IMR-90 (cell line): ENCODE measurements at regions not wholly inside any gene's neighbourhood (a gene's known extent, or its start where the extent isn't known, plus 50 kb on each side); places are given as distances from the start of the nearest gene placed in this dataset.

Source experiments
- ATAC-seq: fragments of 200-7000 bp; cut with Tn5 transposase; 2 replicates; pipeline ENCODE4 v1.9.1; 2020; ENCODE audit warnings: low read depth, mild to moderate bottlenecking, moderate library complexity
- BruUV-seq: library from RNA; stranded (reverse); fragments of 400-500 nt; replicated peaks from 2 replicates; lab custom pipeline; 2021; lab: Mats Ljungman, UMichigan
- CTCF ChIA-PET: fragments of 300-600 bp; formaldehyde crosslinking; extraction: SDS; loops from one replicate; lab custom pipeline; 2021; ENCODE audit warnings: antibody characterized with exemption; lab: Yijun Ruan, JAX
- POLR2A ChIA-PET: fragments of 300-600 bp; sonication (Branson Sonifier 250); formaldehyde crosslinking; loops from one replicate; lab custom pipeline; 2022; ENCODE audit warnings: antibody characterized with exemption; ENCODE audit not compliant: unreplicated experiment; lab: Charles Lee
- DNase-seq: peaks from one replicate; pipeline ENCODE4 v3.0.0; 2013
- H2AFZ ChIP-seq: replicated peaks from 2 replicates; pipeline ENCODE3; 2013; ENCODE audit warnings: low read length, mild to moderate bottlenecking; ENCODE audit not compliant: poor library complexity
- H2AK5ac ChIP-seq: 2 replicates; pipeline ENCODE4 v1.6.1; 2013; ENCODE audit warnings: low read depth, low read length, inconsistent platforms
- H2AK9ac ChIP-seq: replicated peaks from 2 replicates; pipeline ENCODE3; 2013; ENCODE audit warnings: mild to moderate bottlenecking, low read depth, low read length, moderate library complexity; ENCODE audit not compliant: poor library complexity
- H2BK120ac ChIP-seq: 2 replicates; pipeline ENCODE4 v1.6.1; 2013; ENCODE audit warnings: low read depth, low read length, inconsistent platforms
- H2BK15ac ChIP-seq: 3 replicates; pipeline ENCODE4 v1.6.1; 2013; ENCODE audit warnings: low read depth, low read length, inconsistent platforms
- H2BK20ac ChIP-seq: 2 replicates; pipeline ENCODE4 v1.6.1; 2013; ENCODE audit warnings: low read depth, mild to moderate bottlenecking, inconsistent platforms, low read length, moderate library complexity
- H2BK5ac ChIP-seq: 2 replicates; pipeline ENCODE4 v1.6.1; 2013; ENCODE audit warnings: mild to moderate bottlenecking, low read depth, low read length, inconsistent platforms; ENCODE audit not compliant: poor library complexity, severe bottlenecking
- H3K14ac ChIP-seq: replicated peaks from 2 replicates; pipeline ENCODE4 v1.6.1; 2013; ENCODE audit warnings: low read depth, low read length, inconsistent platforms
- H3K18ac ChIP-seq: 2 replicates; pipeline ENCODE4 v1.6.1; 2013; ENCODE audit warnings: low read depth, low read length, control low read depth
- H3K23ac ChIP-seq: 2 replicates; pipeline ENCODE4 v1.6.1; 2013; ENCODE audit warnings: low read depth, low read length, inconsistent platforms
- H3K27ac ChIP-seq: 2 replicates; pipeline ENCODE4 v1.5.1; 2013; ENCODE audit warnings: mild to moderate bottlenecking, control low read depth, low read length; ENCODE audit not compliant: insufficient read depth
- H3K27me3 ChIP-seq: 2 replicates; pipeline ENCODE4 v1.6.1; 2013; ENCODE audit warnings: low read length; ENCODE audit not compliant: control insufficient read depth, insufficient read depth
- H3K36me3 ChIP-seq: 2 replicates; pipeline ENCODE4 v1.6.1; 2013; ENCODE audit warnings: low read length, mixed read lengths; ENCODE audit not compliant: control insufficient read depth, insufficient read depth
- H3K4ac ChIP-seq: 2 replicates; pipeline ENCODE4 v1.6.1; 2013; ENCODE audit warnings: low read depth, low read length, inconsistent platforms
- H3K4me1 ChIP-seq: 2 replicates; pipeline ENCODE4 v1.6.1; 2013; ENCODE audit warnings: low read length, mixed read lengths; ENCODE audit not compliant: control insufficient read depth, insufficient read depth
- H3K4me2 ChIP-seq: 2 replicates; pipeline ENCODE4 v1.6.1; 2013; ENCODE audit warnings: low read depth, mild to moderate bottlenecking, control low read depth, low read length, moderate library complexity
- H3K4me3 ChIP-seq: 2 replicates; pipeline ENCODE4 v1.5.1; 2013; ENCODE audit warnings: low read depth, mild to moderate bottlenecking, control low read depth, low read length, moderate library complexity; ENCODE audit not compliant: insufficient read depth
- H3K56ac ChIP-seq: 2 replicates; pipeline ENCODE4 v1.6.1; 2013; ENCODE audit warnings: low read length, inconsistent platforms; ENCODE audit not compliant: insufficient read depth; ENCODE audit errors: extremely low read depth
- H3K79me1 ChIP-seq, 2 experiments: 2 replicates each; pipeline ENCODE4 v1.6.1; 2013; ENCODE audit warnings: low read length in 2 of 2, inconsistent platforms in 1 of 2, low read depth in 1 of 2
- H3K9ac ChIP-seq: 2 replicates; pipeline ENCODE4 v1.6.1; 2013; ENCODE audit warnings: low read depth, low read length, control low read depth
- H3K9me1 ChIP-seq: 2 replicates; pipeline ENCODE4 v1.6.1; 2013; ENCODE audit warnings: low read length, inconsistent platforms; ENCODE audit not compliant: insufficient read depth
- H3K9me3 ChIP-seq: 2 replicates; pipeline ENCODE4 v1.6.1; 2013; ENCODE audit warnings: low read length; ENCODE audit not compliant: control insufficient read depth, insufficient read depth
- H4K20me1 ChIP-seq: 2 replicates; pipeline ENCODE4 v1.6.1; 2013; ENCODE audit warnings: low read length, inconsistent platforms; ENCODE audit not compliant: insufficient read depth
- H4K5ac ChIP-seq: 2 replicates; pipeline ENCODE4 v1.6.1; 2013; ENCODE audit warnings: mild to moderate bottlenecking, low read depth, low read length, control low read depth
- H4K8ac ChIP-seq, 2 experiments: 2 replicates each; pipeline ENCODE4 v1.6.1; 2013; ENCODE audit warnings: low read depth in 2 of 2, low read length in 2 of 2, control low read depth in 1 of 2, inconsistent platforms in 1 of 2
- H4K91ac ChIP-seq: 2 replicates; pipeline ENCODE4 v1.6.1; 2013; ENCODE audit warnings: low read depth, low read length, inconsistent platforms; ENCODE audit not compliant: insufficient read depth
- BHLHE40 ChIP-seq: fragments of 150-350 bp; IDR thresholded peaks from 2 replicates; pipeline ENCODE4 v1.6.1; 2016; ENCODE audit warnings: mild to moderate bottlenecking, low read depth, low read length
- CHD1 ChIP-seq: IDR thresholded peaks from 2 replicates; pipeline ENCODE4 v1.6.1; 2012; ENCODE audit warnings: low read depth, low read length, improper control_type of control experiment
- ELK1 ChIP-seq: fragments of 150-350 bp; IDR thresholded peaks from 2 replicates; pipeline ENCODE4 v1.6.1; 2016; ENCODE audit warnings: low read depth, mild to moderate bottlenecking, low read length, moderate library complexity, borderline replicate concordance
- MAFK ChIP-seq: IDR thresholded peaks from 2 replicates; pipeline ENCODE4 v1.6.1; 2012; ENCODE audit warnings: low read depth, low read length, improper control_type of control experiment
- MAZ ChIP-seq: IDR thresholded peaks from 2 replicates; pipeline ENCODE4 v1.6.1; 2012; ENCODE audit warnings: low read depth, mild to moderate bottlenecking, low read length, improper control_type of control experiment, moderate library complexity, borderline replicate concordance
- NFE2L2 ChIP-seq: fragments of 150-350 bp; IDR thresholded peaks from 2 replicates; pipeline ENCODE4 v1.6.1; 2016; ENCODE audit warnings: low read depth, mild to moderate bottlenecking, low read length
- POLR2A ChIP-seq: IDR thresholded peaks from 2 replicates; pipeline ENCODE4 v1.6.1; 2012; ENCODE audit warnings: mild to moderate bottlenecking, low read depth, low read length
- RAD21 ChIP-seq: IDR thresholded peaks from 2 replicates; pipeline ENCODE4 v1.6.1; 2012; ENCODE audit warnings: low read length, improper control_type of control experiment
- RCOR1 ChIP-seq: IDR thresholded peaks from 2 replicates; pipeline ENCODE4 v1.6.1; 2012; ENCODE audit warnings: mild to moderate bottlenecking, low read length, improper control_type of control experiment; ENCODE audit not compliant: insufficient replicate concordance
- RFX5 ChIP-seq: IDR thresholded peaks from 2 replicates; pipeline ENCODE4 v1.8.0; 2012; ENCODE audit warnings: low read depth, mild to moderate bottlenecking, low read length, moderate library complexity
- SMC3 ChIP-seq: fragments of 150-350 bp; IDR thresholded peaks from 2 replicates; pipeline ENCODE4 v1.6.1; 2016; ENCODE audit warnings: low read depth, mild to moderate bottlenecking, antibody characterized with exemption, low read length, moderate library complexity
- WGBS, 2 experiments: methylation state at CpG; one replicate each; pipeline versions ENCODE4 v1.1.5 to v1.1.7; 2013; ENCODE audit warnings: missing lambda C conversion rate in 2 of 2; ENCODE audit not compliant: insufficient read length in 1 of 2; ENCODE audit errors: extremely low coverage in 2 of 2; 5-methylcytosine and 5-hydroxymethylcytosine counted together
- dilution Hi-C: fragments of 300-500 bp; cut with HindIII; formaldehyde crosslinking; loops from one replicate; pipeline ENCODE4 v1.14.3; 2018; ENCODE audit warnings: low sequenced_read_pairs; ENCODE audit not compliant: unreplicated experiment
- in situ Hi-C: fragments of 300-500 bp; cut with MboI; formaldehyde crosslinking; loops from 3 replicates; pipeline ENCODE4 v1.14.3; 2019; ENCODE audit warnings: low sequenced_read_pairs, inconsistent platforms, mixed read lengths
- intact Hi-C: fragments of 100-400 bp; cut with micrococcal nuclease; formaldehyde crosslinking; loops from 2 replicates; pipeline ENCODE4 v1.10.0; 2022
- TF ChIP-seq, protein P1 (sequence below): fragments of 150-350 bp; IDR thresholded peaks from 2 replicates; pipeline ENCODE4 v1.6.1; 2017; ENCODE audit warnings: mild to moderate bottlenecking, antibody characterized with exemption, low read length, low read depth

GRCh38 chr6:170223718-170224693 lies 66.9 kb downstream of the DLL1 start (continued):
- TF ChIP-seq CHD1: no peak

GRCh38 chr6:170222498-170223471 lies 68.1 kb downstream of the DLL1 start:
- no peak overlapping the region for H2BK120ac ChIP-seq
- H4K8ac ChIP-seq: no peak overlapping the region
- dilution Hi-C loops: no loop called here
- H2BK20ac ChIP-seq: no peak overlapping the region
- H2AK5ac ChIP-seq: no peak overlapping the region
- H3K27ac ChIP-seq: no peak overlapping the region
- H3K56ac ChIP-seq: no peak overlapping the region
- H3K4ac ChIP-seq: no peak overlapping the region
- H3K9ac ChIP-seq: no peak overlapping the region
- no peak overlapping the region for H3K14ac ChIP-seq
- H3K4me3 ChIP-seq: no peak overlapping the region
- H2BK5ac ChIP-seq: no peak overlapping the region
- BruUV-seq: no TSS peak
- POLR2A ChIA-PET: no interaction called here
- H3K4me2 ChIP-seq: no peak overlapping the region
- intact Hi-C loops: no loop called here
- no peaks in the 10 kb centered on the region for H3K9me3 ChIP-seq
- no peak overlapping the region for H2AK9ac ChIP-seq
- no peak overlapping the region for H2AFZ ChIP-seq
- ATAC-seq: no peak
- H3K36me3 ChIP-seq: no peaks in the 10 kb centered on the region
- no peaks in the 10 kb centered on the region for H3K79me1 ChIP-seq
- no peaks in the 10 kb centered on the region; the same call in 1 of the 2 replicates for H3K27me3 ChIP-seq
- 46% methylated on average over 15 of the region's 32 CpGs; no CpG with 5 or more reads in 1 of the 2 experiments for WGBS, 2 experiments
- H3K4me1 ChIP-seq: no peaks in the 10 kb centered on the region
- H2BK15ac ChIP-seq: no peak overlapping the region
- no peak overlapping the region for H4K91ac ChIP-seq
- H3K23ac ChIP-seq: no peak overlapping the region
- in situ Hi-C loops: no loop called here
- no peaks in the 10 kb centered on the region for H4K20me1 ChIP-seq
- no peak overlapping the region for H3K18ac ChIP-seq
- H3K9me1 ChIP-seq: no peaks in the 10 kb centered on the region
- no peak for DNase-seq
- H4K5ac ChIP-seq: no peak overlapping the region
- CTCF ChIA-PET: no interaction called here
- TF ChIP-seq RCOR1 (no peak), NFE2L2 (no peak), SMC3 (no peak), POLR2A (no peak), MAZ (no peak), BHLHE40 (no peak), MAFK (no peak), RAD21 (no peak), RFX5 (no peak), CHD1 (no peak), ELK1 (no peak)
- TF ChIP-seq, protein P1, sequence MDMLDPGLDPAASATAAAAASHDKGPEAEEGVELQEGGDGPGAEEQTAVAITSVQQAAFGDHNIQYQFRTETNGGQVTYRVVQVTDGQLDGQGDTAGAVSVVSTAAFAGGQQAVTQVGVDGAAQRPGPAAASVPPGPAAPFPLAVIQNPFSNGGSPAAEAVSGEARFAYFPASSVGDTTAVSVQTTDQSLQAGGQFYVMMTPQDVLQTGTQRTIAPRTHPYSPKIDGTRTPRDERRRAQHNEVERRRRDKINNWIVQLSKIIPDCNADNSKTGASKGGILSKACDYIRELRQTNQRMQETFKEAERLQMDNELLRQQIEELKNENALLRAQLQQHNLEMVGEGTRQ: no peak
